Gastrocnemius medialis (tissue), 4 donors: ENCODE measurements at regions not wholly inside any gene's neighbourhood (a gene's known extent, or its start where the extent isn't known, plus 50 kb on each side); places are given as distances from the start of the nearest gene placed in this dataset.

Experiments used
- ATAC-seq, 2 donors: fragments of 150-250 bp; one replicate each; pipeline ENCODE4 v1.9.1; 2016
- DNase-seq, 2 donors: peaks; one replicate each; pipeline ENCODE4 v3.0.0-alpha.2; 2019
- H3K27ac ChIP-seq, 4 donors: fragments of 200-600 bp; sonication (generic); 1 replicate in 1 of 4; 2 replicates in 3 of 4; pipeline ENCODE4 v1.5.1; 2016 to 2018; ENCODE audit warnings: mild to moderate bottlenecking in 2 of 4, moderate library complexity in 1 of 4
- H3K27me3 ChIP-seq, 3 donors: fragments of 200-600 bp; sonication (generic) in 2 of 3; 1 replicate in 1 of 3; 2 replicates in 2 of 3; pipeline versions ENCODE4 v1.5.1 to v1.6.0; 2016 to 2019; ENCODE audit warnings: mild to moderate bottlenecking in 1 of 3, moderate library complexity in 1 of 3
- H3K36me3 ChIP-seq, 2 donors: fragments of 200-600 bp; sonication (generic) in 1 of 2; one replicate each; pipeline ENCODE4 v1.5.1; 2017 to 2018
- H3K4me1 ChIP-seq, 2 donors: fragments of 200-600 bp; sonication (generic) in 1 of 2; one replicate each; pipeline ENCODE4 v1.5.1; 2016 to 2017; ENCODE audit warnings: mild to moderate bottlenecking in 2 of 2
- H3K4me3 ChIP-seq, 4 donors: fragments of 200-600 bp; sonication (generic) in 3 of 4; 1 replicate in 1 of 4; 2 replicates in 3 of 4; pipeline ENCODE4 v1.5.1; 2016 to 2019; ENCODE audit warnings: mild to moderate bottlenecking in 2 of 4
- H3K9me3 ChIP-seq, 3 donors: fragments of 200-600 bp; sonication (generic) in 2 of 3; 1 replicate in 1 of 3; 2 replicates in 2 of 3; pipeline ENCODE4 v1.5.1; 2016 to 2019
- POLR2A ChIP-seq, 2 donors: fragments of 450-650 bp; IDR thresholded peaks; one replicate each; pipeline ENCODE4 v1.6.1; 2017; ENCODE audit warnings: antibody characterized with exemption in 2 of 2, mild to moderate bottlenecking in 2 of 2, moderate library complexity in 2 of 2
- in situ Hi-C, 4 donors: fragments of 200-750 bp; cut with MboI; loops; one replicate each; pipeline versions ENCODE4 v1.15.0 to v1.8.0; 2017; ENCODE audit warnings: low sequenced_read_pairs in 4 of 4
- intact Hi-C: fragments of 100-400 bp; cut with DNase I; formaldehyde crosslinking; loops from one replicate; pipeline ENCODE4 v1.15.1; 2023; ENCODE audit warnings: low total_unique reads
- TF ChIP-seq, protein P1 (sequence below), 5 experiments: fragments of 450-650 bp in 3 of 5; fragments of 200-600 bp in 2 of 5; sonication (generic) in 2 of 5; IDR thresholded peaks in 4 of 5; conservative IDR thresholded peaks in 1 of 5; 1 replicate in 4 of 5; 2 replicates in 1 of 5; pipeline ENCODE4 v1.5.1; 2016 to 2019; ENCODE audit warnings: antibody characterized with exemption in 5 of 5, mild to moderate bottlenecking in 3 of 5, moderate library complexity in 3 of 5

DNA sequence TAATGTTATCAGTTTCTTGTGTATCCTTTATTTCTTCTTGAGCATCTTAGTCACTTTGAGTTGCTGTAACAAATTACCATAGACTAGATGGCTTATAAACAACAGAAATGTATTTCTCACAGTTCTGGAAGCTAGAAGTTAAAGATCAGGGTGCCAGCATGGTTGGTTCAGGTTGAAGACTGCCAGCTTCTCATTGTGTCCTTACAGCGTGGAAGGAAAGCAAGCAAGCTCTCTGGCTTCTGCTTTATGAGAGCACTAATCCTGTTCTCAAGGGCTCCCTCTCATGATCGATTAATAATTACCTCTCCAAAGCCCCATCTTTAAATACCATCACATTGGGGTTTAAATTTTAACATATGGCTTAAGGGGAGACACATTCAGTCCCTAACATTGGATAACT lies 497.2 kb downstream of the RAPGEF2 start:
- ATAC-seq (no peak), DNase-seq (no peak)
- intact Hi-C loops (no loop called here), in situ Hi-C loops (no loop called here)
- Histone ChIP-seq H3K27me3 (no peaks in the 10 kb centered on the region), H3K36me3 (no peaks in the 10 kb centered on the region), H3K9me3 (no peaks in the 10 kb centered on the region), H3K27ac (no peak overlapping the region), H3K4me3 (no peak overlapping the region), H3K4me1 (no peaks in the 10 kb centered on the region)
- TF ChIP-seq, protein P1, sequence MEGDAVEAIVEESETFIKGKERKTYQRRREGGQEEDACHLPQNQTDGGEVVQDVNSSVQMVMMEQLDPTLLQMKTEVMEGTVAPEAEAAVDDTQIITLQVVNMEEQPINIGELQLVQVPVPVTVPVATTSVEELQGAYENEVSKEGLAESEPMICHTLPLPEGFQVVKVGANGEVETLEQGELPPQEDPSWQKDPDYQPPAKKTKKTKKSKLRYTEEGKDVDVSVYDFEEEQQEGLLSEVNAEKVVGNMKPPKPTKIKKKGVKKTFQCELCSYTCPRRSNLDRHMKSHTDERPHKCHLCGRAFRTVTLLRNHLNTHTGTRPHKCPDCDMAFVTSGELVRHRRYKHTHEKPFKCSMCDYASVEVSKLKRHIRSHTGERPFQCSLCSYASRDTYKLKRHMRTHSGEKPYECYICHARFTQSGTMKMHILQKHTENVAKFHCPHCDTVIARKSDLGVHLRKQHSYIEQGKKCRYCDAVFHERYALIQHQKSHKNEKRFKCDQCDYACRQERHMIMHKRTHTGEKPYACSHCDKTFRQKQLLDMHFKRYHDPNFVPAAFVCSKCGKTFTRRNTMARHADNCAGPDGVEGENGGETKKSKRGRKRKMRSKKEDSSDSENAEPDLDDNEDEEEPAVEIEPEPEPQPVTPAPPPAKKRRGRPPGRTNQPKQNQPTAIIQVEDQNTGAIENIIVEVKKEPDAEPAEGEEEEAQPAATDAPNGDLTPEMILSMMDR (IDR thresholded peaks at IDR 0.05 in 4 of 5, conservative IDR thresholded peaks at IDR 0.05 in 1 of 5), result no peak
- no peak for TF ChIP-seq POLR2A (IDR thresholded peaks at IDR 0.05)

DNA sequence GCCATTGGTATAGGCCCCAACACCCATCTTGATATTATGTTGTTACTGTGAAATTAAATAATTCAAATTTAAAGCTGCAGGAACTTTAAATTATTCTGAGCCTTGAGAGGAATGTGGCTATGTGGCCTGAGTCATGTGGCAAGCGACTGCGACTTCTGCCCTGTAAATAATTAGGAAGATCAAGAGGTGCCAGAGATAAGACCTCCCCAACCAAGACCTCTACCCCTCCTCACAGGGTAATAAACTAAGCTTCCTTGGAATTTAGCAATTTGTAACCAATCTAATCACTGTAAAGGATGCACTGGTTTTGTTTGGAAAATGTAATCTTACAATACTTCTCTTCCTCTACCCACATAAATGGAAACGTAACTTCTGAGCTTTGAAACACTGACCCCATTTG lies 501.9 kb downstream of the RAPGEF2 start:
- no peak overlapping the region for H3K27ac ChIP-seq
- ATAC-seq (no peak), DNase-seq (no peak)
- no peak overlapping the region for H3K4me3 ChIP-seq
- in situ Hi-C loops, result no loop called here
- H3K27me3 ChIP-seq, result no peaks in the 10 kb centered on the region
- no peaks in the 10 kb centered on the region for H3K4me1 ChIP-seq
- no peaks in the 10 kb centered on the region for H3K9me3 ChIP-seq
- H3K36me3 ChIP-seq, result no peaks in the 10 kb centered on the region
- intact Hi-C loops, result no loop called here
- TF ChIP-seq POLR2A (IDR thresholded peaks at IDR 0.05), result no peak
- TF ChIP-seq, protein P1 (IDR thresholded peaks at IDR 0.05 in 4 of 5, conservative IDR thresholded peaks at IDR 0.05 in 1 of 5), result no peak

DNA sequence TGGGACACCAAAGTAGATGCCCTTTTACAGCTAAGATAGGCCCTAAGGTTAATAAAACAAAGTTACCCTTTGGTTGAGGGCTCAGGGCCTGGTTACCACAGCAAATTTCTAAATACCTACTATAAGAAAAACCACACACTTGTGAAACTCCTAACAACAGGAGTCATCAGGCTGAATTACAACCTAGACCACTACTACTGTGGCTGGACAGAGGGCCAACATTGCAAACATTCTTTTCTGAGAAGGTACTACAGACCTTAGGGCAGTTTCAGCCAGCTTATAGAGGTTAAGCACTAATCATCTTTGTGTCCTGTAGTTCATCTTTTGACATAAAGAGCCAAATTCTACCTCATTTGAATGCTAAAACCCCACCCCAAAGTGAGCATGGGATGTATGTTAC lies 504.0 kb downstream of the RAPGEF2 start:
- DNase-seq (no peak), ATAC-seq (no peak)
- in situ Hi-C loops, result no loop called here
- Histone ChIP-seq H3K27ac (no peak overlapping the region), H3K4me3 (no peak overlapping the region), H3K27me3 (no peaks in the 10 kb centered on the region), H3K9me3 (no peaks in the 10 kb centered on the region), H3K36me3 (no peaks in the 10 kb centered on the region), H3K4me1 (no peaks in the 10 kb centered on the region)
- intact Hi-C loops, result no loop called here
- no peak for TF ChIP-seq POLR2A (IDR thresholded peaks at IDR 0.05)
- TF ChIP-seq, protein P1 (IDR thresholded peaks at IDR 0.05 in 4 of 5, conservative IDR thresholded peaks at IDR 0.05 in 1 of 5), result no peak

DNA sequence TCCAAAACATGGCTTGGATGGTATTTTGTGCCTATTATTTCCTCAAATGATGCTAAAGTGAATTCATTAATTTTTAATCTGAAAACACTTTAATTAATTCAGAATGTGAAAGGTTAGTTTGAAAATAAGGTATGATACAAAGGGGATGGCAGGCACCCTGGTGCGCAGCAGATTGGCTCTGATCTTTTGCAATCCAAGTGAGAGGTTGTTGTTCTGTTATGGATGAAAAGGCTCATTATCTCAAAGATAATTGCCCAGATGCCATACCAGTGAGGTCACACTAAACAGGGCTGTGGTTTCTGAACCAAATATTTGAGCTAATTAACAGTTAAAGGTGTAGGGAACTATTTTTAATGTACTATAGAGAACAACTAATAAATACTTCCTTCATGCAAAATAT lies 504.9 kb downstream of the RAPGEF2 start:
- intact Hi-C loops (no loop called here), in situ Hi-C loops (no loop called here)
- no peaks in the 10 kb centered on the region for H3K36me3 ChIP-seq
- TF ChIP-seq POLR2A (IDR thresholded peaks at IDR 0.05), result no peak
- TF ChIP-seq, protein P1 (IDR thresholded peaks at IDR 0.05 in 4 of 5, conservative IDR thresholded peaks at IDR 0.05 in 1 of 5), result no peak
- H3K4me1 ChIP-seq, result no peaks in the 10 kb centered on the region
- no peak overlapping the region for H3K27ac ChIP-seq
- DNase-seq (no peak), ATAC-seq (no peak)
- no peaks in the 10 kb centered on the region for H3K9me3 ChIP-seq
- no peaks in the 10 kb centered on the region for H3K27me3 ChIP-seq
- H3K4me3 ChIP-seq, result no peak overlapping the region

DNA sequence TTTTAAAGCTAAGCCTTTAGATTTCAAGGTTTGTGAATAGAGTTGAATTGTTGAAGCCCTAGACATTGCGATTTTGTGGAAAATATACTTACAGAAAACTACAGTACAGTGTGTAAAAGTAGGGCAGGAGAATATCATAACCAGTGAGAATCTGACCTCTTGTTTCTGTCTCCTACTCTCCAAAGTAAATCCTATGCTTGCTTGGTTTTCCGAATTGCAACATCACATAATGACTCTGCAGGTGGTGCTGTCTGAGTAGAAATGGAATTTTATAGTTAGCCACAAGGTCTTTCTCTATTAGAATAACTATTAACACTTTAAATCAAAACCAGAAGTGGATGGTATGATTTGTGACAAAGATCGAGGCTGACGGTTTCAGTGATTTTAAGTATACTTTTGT lies 505.6 kb downstream of the RAPGEF2 start:
- intact Hi-C loops, result no loop called here
- H3K27ac ChIP-seq, result no peak overlapping the region
- H3K9me3 ChIP-seq, result no peaks in the 10 kb centered on the region
- no peak overlapping the region for H3K4me3 ChIP-seq
- no peaks in the 10 kb centered on the region for H3K4me1 ChIP-seq
- ATAC-seq (no peak), DNase-seq (no peak)
- no peaks in the 10 kb centered on the region for H3K36me3 ChIP-seq
- H3K27me3 ChIP-seq, result no peaks in the 10 kb centered on the region
- in situ Hi-C loops, result no loop called here
- TF ChIP-seq, protein P1 (IDR thresholded peaks at IDR 0.05 in 4 of 5, conservative IDR thresholded peaks at IDR 0.05 in 1 of 5), result no peak
- no peak for TF ChIP-seq POLR2A (IDR thresholded peaks at IDR 0.05)
